ENCODE measurements at regions not wholly inside any gene's neighbourhood (a gene's known extent, or its start where the extent isn't known, plus 50 kb on each side); places are given as distances from the start of the nearest gene placed in this dataset.
"Not testable (repeated sequence)": the region's sequence is repeated elsewhere in the genome, so short reads cannot be mapped to it uniquely, and the experiment has no call there.

DNA sequence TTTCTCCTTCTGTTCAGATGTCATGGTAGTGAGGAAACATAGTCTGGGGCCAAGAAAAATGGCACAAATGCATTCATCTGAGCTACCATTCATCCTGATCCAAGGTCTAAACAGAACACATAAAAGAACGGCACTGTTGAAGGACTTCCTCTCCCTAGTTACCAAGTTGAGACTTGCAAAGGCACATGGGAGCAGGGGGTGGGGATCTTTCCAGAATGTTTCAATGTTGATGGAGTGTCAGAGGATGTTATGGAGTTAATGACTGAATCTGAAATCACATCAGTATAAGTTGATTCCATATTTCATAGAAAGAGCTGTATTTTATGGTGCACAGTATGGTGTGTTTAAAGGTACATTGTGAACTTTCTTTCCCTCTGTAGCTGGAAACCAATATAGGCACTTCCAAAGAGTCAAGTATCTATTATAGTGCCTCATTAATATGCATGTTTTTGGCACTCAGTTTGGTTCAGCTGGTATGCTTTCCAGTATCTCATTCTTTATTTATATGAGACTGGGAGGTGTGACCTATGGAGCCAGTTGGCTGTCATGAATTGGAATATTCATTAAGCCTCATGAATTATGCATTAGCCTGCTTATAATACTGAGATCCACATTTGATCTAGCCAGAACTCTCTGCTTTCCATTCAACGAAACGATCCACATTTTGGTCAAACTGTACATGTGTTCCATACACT lies 603.0 kb downstream of the NR2F1-AS1 start:
- DNase-seq: peak in 1 of 2 donors; percentile 81

DNA sequence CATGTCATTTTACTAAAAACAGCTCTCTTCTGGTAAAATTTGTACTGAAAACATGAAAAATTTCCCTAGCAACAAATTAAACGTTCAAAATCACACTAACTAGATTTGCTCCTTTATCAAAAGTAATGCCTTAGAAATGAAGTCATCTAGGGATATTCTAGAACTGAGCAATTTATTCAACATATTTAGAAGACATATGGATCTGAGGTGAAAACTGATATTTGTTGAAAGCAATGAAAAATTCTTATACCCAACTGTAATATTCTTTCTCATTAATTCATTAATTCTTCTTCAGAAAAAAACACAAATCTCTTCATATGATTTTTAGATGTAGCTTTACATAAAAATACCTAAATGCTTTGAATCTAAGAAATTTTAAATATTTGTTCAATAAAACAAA lies 604.9 kb downstream of the NR2F1-AS1 start:
- DNase-seq: no peak

DNA sequence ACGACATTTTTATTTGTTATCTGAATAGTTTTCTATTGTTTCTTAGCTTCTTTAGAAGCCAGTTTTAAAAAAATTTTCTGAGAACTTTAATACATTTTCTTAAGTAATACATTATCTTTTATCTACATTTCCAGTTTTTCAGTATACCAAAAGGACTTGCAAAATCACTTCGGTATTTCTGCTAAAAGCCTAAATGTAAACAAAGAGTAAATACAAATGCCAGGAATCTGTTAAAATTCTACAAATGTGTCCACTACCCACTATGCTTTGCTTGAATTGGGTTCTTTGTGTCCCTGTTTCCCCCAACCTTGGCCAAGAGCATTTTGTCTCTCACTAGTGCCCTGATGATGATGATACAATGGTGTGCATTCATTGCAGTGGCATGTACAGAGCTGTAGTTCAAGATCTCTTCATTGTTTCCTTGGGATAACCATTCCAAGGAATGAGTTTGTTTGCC lies 611.2 kb downstream of the NR2F1-AS1 start:
- DNase-seq: peak; percentile 40 to 84

DNA sequence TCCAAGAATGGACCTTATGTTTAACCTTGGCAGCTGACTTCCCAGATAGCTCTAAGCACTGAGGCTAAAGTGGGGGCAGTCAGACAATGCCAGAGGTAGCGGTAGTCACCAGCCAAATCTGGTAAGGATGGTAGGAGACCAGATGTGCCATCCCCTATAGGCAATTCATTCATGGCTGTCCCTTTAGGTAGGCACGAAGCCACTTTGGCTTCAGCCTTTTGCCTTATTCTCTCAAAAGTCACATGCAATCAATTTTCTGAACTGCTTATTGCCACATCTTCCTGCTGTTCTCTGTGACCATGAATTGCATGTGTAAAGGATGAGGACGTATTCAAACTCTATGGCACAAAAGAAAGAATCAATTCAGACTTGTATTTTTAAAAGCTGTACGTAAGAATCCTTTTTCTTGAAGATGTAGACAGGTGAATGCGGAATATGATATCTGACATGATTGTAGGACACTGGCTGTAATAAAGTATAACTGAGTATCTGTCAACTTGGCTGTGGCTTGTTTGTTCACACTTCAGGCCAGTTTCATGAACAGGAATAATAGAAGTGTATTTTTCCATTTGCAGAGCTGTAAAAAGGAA lies 611.7 kb downstream of the NR2F1-AS1 start:
- DNase-seq: no peak

DNA sequence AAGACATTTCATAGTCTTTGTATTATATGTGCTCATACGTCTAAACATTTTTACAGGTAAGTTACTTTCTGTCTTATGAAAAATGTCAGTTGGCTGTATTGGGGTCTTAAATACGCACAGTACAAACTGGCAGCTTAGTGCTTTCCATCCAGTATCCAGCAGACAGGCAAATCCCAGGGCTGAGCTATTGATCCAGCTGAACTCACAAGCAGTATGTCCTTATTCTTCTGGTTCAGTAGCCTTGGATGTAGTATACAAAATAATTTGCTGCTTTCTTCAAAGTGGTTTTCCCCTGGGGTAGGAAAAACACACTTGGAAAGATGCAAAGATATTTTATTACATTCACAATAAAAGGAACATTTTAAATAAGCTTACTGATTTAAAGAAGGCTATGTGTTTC lies 617.2 kb downstream of the NR2F1-AS1 start:
- DNase-seq: no peak

DNA sequence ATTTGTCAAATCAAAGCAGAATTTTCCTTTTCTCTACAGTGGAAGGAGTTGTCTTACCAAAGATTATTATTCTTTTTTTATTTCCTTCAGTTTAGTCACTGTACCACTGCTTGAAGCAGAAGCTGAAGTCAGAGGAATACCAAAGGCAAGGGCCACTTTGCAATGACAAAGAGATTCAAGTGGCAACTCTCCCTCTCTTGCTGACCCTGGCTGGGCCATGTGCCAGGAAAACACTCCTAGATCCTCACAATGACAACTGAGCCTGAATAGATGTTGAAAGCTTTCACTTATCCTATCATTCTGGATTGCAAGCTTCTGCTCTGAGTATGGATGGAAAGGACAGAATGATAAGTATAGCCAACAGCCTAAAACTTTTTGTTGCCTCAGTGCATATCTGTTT lies 618.3 kb downstream of the NR2F1-AS1 start:
- DNase-seq: no peak

DNA sequence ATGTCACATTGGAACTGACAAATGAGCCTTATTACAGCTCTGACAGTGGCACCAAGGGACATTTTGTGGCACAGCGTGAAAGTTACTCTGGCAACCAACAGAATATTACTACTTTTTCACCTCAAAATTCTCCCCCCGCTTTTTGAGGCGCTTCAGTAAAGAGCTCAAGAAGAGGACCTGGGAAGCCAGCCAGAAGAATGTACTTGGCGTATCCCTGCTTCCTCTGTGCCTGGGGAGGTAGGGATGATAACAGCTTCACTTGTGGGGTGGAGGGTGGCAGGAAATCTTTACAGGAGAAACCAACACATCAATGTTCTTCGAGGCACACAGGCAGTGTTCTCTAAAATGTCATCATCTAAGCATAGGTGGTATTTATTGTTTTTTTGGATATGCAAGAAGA lies 624.1 kb downstream of the NR2F1-AS1 start:
- DNase-seq: no peak

DNA sequence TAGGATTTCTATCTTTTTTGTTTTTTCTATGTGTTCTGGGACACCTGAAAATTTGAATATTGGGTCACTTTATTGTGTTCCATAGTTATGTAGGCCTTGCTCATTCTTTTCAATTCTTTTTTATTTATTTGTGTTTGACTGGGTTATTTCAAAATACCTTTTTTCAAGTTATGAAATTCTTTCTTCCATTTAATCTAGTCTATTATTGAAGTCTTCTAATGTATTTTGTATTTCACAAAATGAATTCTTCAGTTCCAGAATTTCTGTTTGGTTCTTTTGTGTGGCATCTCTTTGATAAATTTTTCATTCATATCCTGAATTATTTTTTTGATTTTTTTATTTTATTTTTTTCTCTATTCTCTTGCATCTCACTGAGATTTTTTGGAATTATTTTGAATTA lies 628.8 kb downstream of the NR2F1-AS1 start:
- no peak for DNase-seq

DNA sequence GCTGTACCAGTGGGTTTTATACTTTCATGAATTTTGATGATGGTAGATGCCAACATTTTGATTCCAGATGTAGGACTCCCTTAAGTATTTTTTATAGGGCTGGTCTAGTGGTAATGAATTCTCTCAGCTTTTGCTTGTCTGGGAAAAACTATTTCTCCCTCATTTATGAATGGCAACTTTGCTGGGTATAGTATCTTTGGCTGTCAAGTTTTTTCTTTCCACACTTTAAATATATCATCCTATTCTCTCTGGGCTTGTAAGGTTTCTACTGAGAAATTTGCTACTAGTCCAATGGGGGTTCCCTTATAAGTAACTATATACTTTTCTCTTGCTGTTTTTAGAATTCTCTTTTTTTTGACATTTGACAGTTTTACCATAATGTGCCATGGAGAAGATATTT lies 629.3 kb downstream of the NR2F1-AS1 start:
- DNase-seq: no peak

DNA sequence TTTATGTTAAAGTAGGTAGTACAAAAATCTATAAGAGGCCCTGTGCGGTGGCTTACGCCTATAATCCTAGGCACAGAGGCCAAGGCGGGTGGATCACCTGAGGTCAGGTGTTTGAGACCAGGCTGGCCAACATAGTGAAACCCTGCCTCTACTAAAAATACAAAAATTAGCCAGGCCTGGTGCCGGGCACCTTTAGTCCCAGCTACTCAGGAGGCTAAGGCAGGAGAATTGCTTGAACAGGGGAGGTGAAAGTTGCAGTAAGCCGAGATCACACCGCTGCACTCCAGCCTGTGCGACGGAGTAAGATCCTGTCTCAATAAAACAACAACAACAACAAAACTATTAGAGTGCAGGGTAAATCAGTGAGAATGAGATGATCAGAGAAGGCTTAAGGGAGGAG lies 634.5 kb downstream of the NR2F1-AS1 start:
- DNase-seq: no peak

DNA sequence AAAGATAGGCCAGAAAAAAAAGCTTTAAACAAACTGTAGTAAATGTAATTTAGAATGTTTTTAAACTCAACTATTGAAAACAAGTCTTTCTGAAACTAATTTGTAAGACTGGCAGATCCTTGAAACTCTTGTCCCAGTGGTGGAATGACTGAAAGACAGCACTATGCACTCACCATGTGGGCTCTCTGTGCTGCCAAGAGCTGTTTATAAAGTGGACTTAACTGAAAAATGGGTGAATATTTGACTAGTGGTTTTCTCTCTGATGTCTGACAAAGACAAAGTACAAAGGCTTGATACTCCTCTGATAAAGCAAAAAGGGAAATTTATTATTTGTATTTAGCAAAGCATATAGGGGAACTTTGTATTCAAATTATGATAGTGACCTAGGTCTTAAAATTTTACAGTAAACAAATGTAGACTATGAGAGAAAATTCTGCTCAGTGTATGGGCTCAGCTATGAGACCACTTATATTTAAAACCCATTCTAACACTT lies 635.4 kb downstream of the NR2F1-AS1 start:
- peak in 1 of 2 donors; percentile 66 for DNase-seq

DNA sequence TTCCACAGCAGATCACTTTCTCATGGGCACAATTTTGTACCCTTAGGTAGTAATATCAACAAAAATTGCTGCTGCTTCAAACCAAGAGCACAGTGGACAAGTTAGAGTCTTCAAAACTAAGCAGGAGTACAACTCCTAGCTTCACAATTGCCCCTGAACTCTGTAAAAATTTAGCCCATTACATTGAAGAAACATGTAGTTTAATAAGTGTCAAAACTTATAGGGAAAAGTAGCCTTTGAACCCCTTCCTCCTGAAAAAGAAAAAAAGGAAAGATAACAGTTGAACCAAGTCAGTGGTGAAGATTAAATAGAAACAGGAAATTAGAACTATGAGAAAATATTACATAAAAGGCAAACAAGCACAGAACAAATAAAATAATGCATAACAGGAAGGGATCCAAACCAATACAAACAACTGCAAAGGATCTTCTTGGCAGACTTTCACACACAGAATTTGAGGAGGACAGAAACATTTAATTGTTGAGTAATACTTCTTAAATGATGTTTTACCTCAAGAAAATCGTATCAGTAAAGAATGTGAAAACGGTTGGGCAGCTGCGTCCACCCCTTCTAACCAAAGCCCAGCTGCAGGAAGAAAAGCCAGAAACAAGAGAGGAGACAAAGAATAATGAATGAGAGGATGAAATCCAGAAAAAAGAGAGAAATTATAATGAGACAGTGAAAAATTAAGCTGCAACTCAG lies 636.0 kb downstream of the NR2F1-AS1 start:
- peak in 1 of 2 donors; percentile 66 for DNase-seq

DNA sequence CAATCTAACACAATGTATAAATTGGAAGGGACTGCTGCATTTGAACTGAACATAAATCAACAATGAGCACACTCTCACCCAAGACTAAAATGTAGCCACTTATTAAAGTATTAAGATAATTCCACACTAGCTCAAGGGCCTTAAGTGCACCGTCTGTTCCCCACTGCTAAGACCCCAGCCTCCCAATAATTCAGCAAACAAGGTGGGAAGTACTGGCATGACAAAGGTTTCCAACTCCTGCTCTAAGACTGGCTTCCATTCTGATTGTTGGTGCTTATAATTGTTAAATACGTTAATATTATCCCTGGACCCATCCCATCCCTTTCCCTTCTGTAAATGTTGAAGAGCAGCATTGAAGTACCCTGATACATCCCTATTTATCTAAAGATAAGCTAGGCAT lies 636.7 kb downstream of the NR2F1-AS1 start:
- no peak for DNase-seq

DNA sequence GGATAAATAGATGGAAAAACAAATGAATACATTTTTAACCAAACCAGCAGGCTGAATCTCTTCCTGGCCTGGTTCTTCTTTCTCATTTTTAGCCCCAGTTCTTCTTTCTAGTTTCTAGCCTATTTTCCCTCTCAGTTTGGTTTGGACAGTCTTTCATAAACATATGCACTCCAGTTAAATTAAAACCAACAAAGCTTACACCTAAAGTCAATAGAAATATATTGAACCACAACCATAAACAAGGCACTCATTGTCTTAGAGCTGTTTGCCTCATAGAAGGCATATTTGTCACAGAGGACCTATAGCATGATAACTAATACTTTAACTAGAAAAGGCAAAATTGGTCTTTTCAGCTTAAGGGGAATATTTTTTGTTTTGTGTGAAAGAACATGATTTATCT lies 638.3 kb downstream of the NR2F1-AS1 start:
- DNase-seq: no peak

DNA sequence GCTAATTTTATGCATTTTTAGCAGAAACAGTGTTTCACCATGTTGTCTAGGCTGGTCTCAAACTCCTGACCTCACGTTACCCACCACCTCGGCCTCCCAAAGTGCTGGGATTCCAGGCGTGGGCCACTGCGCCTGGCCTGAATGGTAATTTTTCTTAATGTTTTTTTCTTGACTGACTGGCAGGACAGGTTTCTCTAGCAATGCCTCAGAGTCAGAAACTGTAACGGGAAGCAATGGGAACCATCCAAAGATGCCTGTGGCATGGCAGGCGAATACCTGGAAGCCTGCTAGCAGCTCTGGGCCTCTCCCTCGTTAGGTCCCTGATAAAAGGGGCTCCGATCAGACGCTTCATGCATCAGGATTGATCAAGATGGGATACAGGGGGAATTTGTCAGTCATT lies 639.2 kb downstream of the NR2F1-AS1 start:
- no peak for DNase-seq

DNA sequence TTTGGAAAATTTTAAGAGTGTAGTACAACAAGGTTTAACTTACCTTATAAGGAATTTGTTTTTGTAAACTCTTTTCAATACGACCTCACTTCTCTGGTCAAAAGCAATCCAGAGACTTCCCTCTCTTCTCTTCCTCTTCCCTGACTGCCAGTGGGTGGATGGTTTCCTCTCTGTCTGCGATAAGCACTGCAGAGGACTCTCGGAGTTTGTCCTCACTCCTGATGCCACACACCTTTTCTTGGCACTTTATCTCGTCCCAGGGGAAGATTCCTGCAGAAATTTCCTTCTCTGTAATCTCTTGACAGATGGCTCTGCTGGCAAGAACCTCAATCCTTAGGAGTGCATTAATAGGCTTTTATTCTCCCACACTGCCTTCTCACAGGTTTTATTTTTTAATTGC lies 641.6 kb downstream of the NR2F1-AS1 start:
- no peak for DNase-seq

DNA sequence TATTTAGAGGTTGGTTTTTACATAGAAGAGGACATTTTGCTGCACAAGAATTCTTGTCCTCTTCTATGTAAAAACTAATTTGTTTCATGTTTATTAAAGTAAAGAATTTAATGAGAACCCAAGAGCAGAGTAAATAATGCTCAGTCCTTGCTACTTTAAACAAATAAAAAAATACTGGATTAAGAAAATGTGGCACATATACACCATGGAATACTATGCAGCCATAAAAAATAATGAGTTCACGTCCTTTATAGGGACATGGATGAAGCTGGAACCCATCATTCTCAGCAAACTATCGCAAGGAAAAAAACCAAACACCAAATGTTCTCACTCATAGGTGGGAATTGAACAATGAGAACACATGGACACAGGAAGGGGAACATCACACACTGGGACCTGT lies 643.6 kb downstream of the NR2F1-AS1 start:
- DNase-seq: not testable (repeated sequence)

DNA sequence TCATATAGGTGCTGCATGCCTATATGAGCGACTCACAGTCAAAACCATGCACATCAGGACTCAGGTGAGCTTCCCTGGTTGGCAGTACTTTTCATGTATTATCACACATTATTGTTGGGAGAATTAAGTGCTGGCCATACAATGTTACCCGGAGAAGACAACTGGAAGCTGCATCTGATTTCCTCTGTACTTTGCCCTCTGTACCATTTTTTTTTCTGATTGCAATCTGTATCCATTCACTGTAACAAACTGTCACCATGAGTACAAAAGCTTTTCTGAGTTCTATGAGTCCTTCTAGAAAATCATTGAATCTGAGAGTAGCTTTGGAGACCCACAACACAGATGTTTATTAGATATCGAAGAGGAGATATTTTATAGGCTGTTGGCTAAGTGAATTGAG lies 651.0 kb downstream of the NR2F1-AS1 start:
- DNase-seq: no peak

DNA sequence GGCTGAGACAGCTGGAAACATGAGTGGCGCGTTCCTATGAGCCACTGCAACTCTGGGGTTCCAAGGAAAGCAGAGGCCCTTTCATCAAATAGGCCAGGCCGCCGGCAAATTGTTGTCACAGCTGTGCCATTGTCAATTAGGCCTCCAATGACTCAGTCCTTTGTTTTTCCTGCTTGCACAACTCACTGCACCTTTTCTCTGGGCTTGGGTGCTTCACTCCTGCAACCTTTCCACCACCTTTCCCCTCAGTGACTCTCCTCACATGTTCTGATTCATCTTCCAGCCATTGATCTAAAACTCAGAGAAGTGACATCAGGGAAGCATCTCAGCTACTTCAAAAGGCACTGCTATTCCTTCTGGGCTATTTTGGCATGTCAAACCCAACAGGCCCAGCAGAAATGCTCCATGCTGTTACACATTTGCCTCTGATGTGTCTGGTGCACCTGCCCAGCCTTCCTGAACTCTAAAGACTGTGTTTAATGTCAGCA lies 653.7 kb downstream of the NR2F1-AS1 start:
- peak in 1 of 2 donors; percentile 21 for DNase-seq

DNA sequence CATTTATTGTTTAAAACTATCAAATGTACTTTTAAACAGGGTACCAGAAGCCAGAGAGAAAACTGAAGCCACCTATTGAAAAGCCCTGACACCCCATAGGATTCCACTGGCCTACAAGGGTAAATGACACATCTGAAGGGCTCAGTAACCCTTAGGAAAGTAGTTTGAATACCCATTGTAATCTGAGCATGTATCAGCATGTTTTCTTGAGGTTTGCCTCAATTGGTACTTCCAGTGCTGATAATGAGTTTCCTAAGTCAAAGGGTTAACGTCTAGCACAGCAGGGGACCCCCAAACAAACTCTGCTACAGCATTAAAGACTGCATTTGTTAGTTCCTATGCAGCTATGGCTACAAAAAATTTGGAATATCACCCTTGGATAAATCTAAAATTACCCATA lies 657.1 kb downstream of the NR2F1-AS1 start:
- DNase-seq: no peak

DNA sequence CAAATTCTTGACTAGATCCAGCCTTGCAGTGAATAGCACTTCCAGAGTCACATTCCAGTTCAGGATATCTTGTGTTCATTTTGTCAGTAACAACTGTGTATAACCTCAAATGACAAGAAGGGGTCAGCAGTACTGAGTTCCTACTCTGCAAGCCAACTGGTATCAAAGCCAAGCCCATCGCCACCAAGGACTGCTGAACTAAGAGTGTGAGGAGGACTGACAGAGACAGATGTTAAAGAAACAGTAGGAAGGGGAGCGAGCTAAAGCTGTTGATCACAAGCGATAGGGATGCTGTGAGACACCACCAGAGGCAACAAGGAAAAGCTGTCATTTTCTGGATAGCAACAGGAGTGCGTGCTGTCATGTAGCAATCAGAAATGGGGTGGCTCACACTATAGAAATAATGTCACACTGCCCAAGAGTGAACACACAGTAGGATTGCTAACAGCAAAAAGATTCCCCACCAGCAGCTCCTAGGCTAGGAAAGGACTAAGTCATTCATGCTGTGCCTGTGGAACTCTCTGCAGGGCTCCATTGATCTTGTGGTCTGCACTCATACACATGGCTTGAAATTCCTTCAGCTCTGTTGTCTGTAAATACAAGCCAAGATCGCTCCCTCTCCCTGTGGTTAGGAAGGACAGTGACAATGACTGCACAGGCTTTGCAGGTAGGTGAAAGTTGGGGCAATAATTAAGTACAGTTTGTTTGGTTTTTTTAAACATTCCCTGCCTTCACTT lies 658.6 kb downstream of the NR2F1-AS1 start:
- no peak for DNase-seq

DNA sequence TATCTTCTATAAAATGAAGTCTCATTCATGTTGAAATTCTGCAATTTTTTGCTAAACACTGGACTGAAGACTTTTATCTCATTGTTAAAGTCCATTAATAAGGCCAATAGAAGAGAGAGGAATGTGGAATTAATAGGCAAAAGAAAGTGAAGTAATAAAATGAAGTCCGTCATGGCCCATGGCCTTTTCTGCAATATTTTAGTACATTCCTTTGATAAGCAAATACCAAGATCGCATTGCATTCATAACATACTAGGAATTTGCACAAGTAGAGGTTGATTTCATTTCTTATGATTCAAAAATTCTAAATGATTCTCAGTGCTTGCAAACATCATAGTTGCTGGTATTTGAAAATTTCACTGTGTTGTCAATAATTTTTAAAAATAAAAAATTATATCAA lies 664.0 kb downstream of the NR2F1-AS1 start:
- no peak for DNase-seq

DNA sequence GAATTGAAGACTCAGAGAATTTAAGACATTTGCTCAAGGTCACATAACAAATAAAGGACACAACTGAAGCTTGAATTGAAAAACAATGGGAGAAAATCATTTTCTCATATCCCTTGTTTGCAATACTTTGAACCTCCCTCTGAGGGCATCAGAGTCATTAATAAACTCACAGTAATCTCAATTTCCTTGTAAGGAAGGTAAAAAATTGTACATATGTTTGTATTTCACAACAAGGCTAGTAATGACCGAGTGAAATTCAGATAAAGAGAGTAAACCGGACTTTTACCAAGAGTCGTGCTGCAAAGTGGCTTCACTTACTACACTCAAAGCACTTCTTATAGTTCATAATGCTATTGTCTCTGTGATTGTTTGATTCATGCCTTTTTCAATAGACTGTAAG lies 665.0 kb downstream of the NR2F1-AS1 start:
- peak in 1 of 2 donors; percentile 21 for DNase-seq

All from hippocampal formation (tissue), 2 donors.